SK-N-SH (cell line): ENCODE measurements at regions not wholly inside any gene's neighbourhood (a gene's known extent, or its start where the extent isn't known, plus 50 kb on each side); places are given as distances from the start of the nearest gene placed in this dataset.

Source experiments
- CTCF ChIA-PET: fragments of 300-600, 350-600 bp; formaldehyde crosslinking; extraction: SDS; loops from one replicate; lab custom pipeline; 2021; lab: Yijun Ruan, JAX
- POLR2A ChIA-PET: fragments of 350-600 bp; sonication (Branson Sonifier 250); formaldehyde crosslinking; extraction: SDS; loops from one replicate; lab custom pipeline; 2020; ENCODE audit warnings: antibody characterized with exemption, inconsistent platforms; lab: Yijun Ruan, JAX
- DNase-seq: peaks from one replicate; pipeline ENCODE4 v3.0.0; 2012
- H2AFZ ChIP-seq: fragments of 200-600 bp; sonication (generic); 2 replicates; pipeline ENCODE4 v1.8.1; 2016; ENCODE audit warnings: antibody characterized with exemption, mild to moderate bottlenecking, low read depth
- H3F3A ChIP-seq: fragments of 200-600 bp; sonication (generic); replicated peaks from 2 replicates; pipeline ENCODE3; 2016; ENCODE audit warnings: antibody characterized with exemption, mild to moderate bottlenecking; ENCODE audit not compliant: insufficient read depth
- H3K27ac ChIP-seq, 2 experiments: fragments of 200-500 bp in 1 of 2; fragments of 200-600 bp in 1 of 2; sonication (Bioruptor generic) in 1 of 2; sonication (generic), shearing (Covaris generic) in 1 of 2; 2 replicates each; pipeline versions ENCODE4 v1.5.1 to v1.6.1; 2014 to 2016; ENCODE audit warnings: low read depth in 2 of 2, inconsistent platforms in 1 of 2, low read length in 1 of 2, mild to moderate bottlenecking in 1 of 2, mixed read lengths in 1 of 2
- H3K27me3 ChIP-seq: fragments of 200-600 bp; sonication (generic), shearing (Covaris generic); 2 replicates; pipeline ENCODE4 v1.6.1; 2016; ENCODE audit warnings: mixed run types; ENCODE audit not compliant: insufficient read depth
- H3K36me3 ChIP-seq, 2 experiments: fragments of 200-500 bp in 1 of 2; fragments of 200-600 bp in 1 of 2; sonication (Bioruptor generic) in 1 of 2; sonication (generic) in 1 of 2; replicated peaks in 1 of 2; 2 replicates each; pipeline versions ENCODE3 to v1.5.1; 2014 to 2016; ENCODE audit warnings: low read length in 1 of 2, mild to moderate bottlenecking in 1 of 2; ENCODE audit not compliant: insufficient read depth in 2 of 2, control insufficient read depth in 1 of 2
- H3K4me1 ChIP-seq, 2 experiments: fragments of 200-500 bp in 1 of 2; fragments of 200-600 bp in 1 of 2; sonication (Bioruptor generic) in 1 of 2; sonication (generic), shearing (Covaris generic) in 1 of 2; 2 replicates each; pipeline versions ENCODE4 v1.5.1 to v1.6.1; 2014 to 2016; ENCODE audit warnings: low read depth in 1 of 2, low read length in 1 of 2, mixed run types in 1 of 2; ENCODE audit not compliant: insufficient read depth in 2 of 2, control insufficient read depth in 1 of 2
- H3K4me2 ChIP-seq: fragments of 200-600 bp; sonication (generic), shearing (Covaris generic); 2 replicates; pipeline ENCODE4 v1.6.1; 2017; ENCODE audit warnings: mixed run types
- H3K4me3 ChIP-seq, 2 experiments: fragments of 200-500 bp in 1 of 2; fragments of 200-600 bp in 1 of 2; sonication (Bioruptor generic) in 1 of 2; sonication (generic), shearing (Covaris generic) in 1 of 2; 2 replicates each; pipeline versions ENCODE4 v1.5.1 to v1.8.1; 2014 to 2016; ENCODE audit warnings: low read depth in 2 of 2, inconsistent platforms in 1 of 2, low read length in 1 of 2, mild to moderate bottlenecking in 1 of 2, mixed read lengths in 1 of 2, moderate library complexity in 1 of 2
- H3K79me2 ChIP-seq: fragments of 200-600 bp; sonication (generic); 2 replicates; pipeline ENCODE4 v1.8.1; 2017; ENCODE audit warnings: mild to moderate bottlenecking; ENCODE audit not compliant: insufficient read depth
- H3K9ac ChIP-seq: fragments of 200-600 bp; sonication (generic); 2 replicates; pipeline ENCODE4 v1.6.1; 2017; ENCODE audit warnings: mixed run types
- H3K9me2 ChIP-seq: fragments of 200-600 bp; sonication (generic); 2 replicates; pipeline ENCODE4 v1.6.1; 2017; ENCODE audit warnings: mixed run types
- H3K9me3 ChIP-seq: fragments of 200-600 bp; sonication (generic); 2 replicates; pipeline ENCODE4 v1.6.1; 2017; ENCODE audit warnings: mixed run types, mild to moderate bottlenecking, moderate library complexity
- H4K20me1 ChIP-seq: fragments of 200-600 bp; sonication (generic); 2 replicates; pipeline ENCODE4 v1.6.1; 2017; ENCODE audit warnings: mild to moderate bottlenecking, mixed run types; ENCODE audit not compliant: insufficient read depth
- ELF1 ChIP-seq: IDR thresholded peaks from 2 replicates; pipeline ENCODE4 v1.4.0; 2012
- EZH2phosphoT487 ChIP-seq: fragments of 200-600 bp; sonication (generic); IDR thresholded peaks from 2 replicates; pipeline ENCODE4 v1.6.1; 2017; ENCODE audit warnings: low read depth, mixed run types, mild to moderate bottlenecking, antibody characterized with exemption, moderate library complexity, borderline replicate concordance
- FOSL2 ChIP-seq: IDR thresholded peaks from 2 replicates; pipeline ENCODE4 v1.4.0; 2012; ENCODE audit warnings: low read depth, mild to moderate bottlenecking, moderate library complexity, borderline replicate concordance
- MXI1 ChIP-seq: IDR thresholded peaks from 2 replicates; pipeline ENCODE4 v1.6.1; 2012; ENCODE audit warnings: mild to moderate bottlenecking, low read depth, low read length, improper control_type of control experiment
- RAD21 ChIP-seq: IDR thresholded peaks from 2 replicates; pipeline ENCODE4 v1.6.1; 2012; ENCODE audit warnings: mild to moderate bottlenecking, low read length
- RXRA ChIP-seq: IDR thresholded peaks from 2 replicates; pipeline ENCODE4 v1.4.0; 2012; ENCODE audit warnings: low read depth, mild to moderate bottlenecking, borderline replicate concordance
- SIN3A ChIP-seq: IDR thresholded peaks from 2 replicates; pipeline ENCODE4 v1.6.1; 2012; ENCODE audit warnings: low read depth, mild to moderate bottlenecking, low read length, moderate library complexity, borderline replicate concordance
- TEAD4 ChIP-seq: IDR thresholded peaks from 2 replicates; pipeline ENCODE4 v1.4.0; 2012; ENCODE audit warnings: mild to moderate bottlenecking, borderline replicate concordance; ENCODE audit not compliant: insufficient read depth
- YY1 ChIP-seq: IDR thresholded peaks from 2 replicates; pipeline ENCODE4 v1.4.0; 2012; ENCODE audit warnings: low read depth, mild to moderate bottlenecking
- WGBS: methylation state at CpG from one replicate; pipeline ENCODE4 v1.1.6; 2017; ENCODE audit warnings: low lambda C conversion rate; 5-methylcytosine and 5-hydroxymethylcytosine counted together
- TF ChIP-seq, protein P1 (sequence below): fragments of 150-350 bp; IDR thresholded peaks from 2 replicates; pipeline ENCODE4 v1.6.1; 2016; ENCODE audit warnings: mild to moderate bottlenecking, low read depth, low read length
- TF ChIP-seq, protein P2 (sequence below): IDR thresholded peaks from 2 replicates; pipeline ENCODE4 v1.4.0; 2012; ENCODE audit warnings: low read depth, borderline replicate concordance

- 55% methylated on average over 2 of the region's 2 CpGs for WGBS
- no peak overlapping the region for H3K4me2 ChIP-seq
- H2AFZ ChIP-seq = no peak overlapping the region
- H3F3A ChIP-seq = no peaks in the 10 kb centered on the region
- no peaks in the 10 kb centered on the region for H4K20me1 ChIP-seq
- H3K4me3 ChIP-seq = no peak overlapping the region
- H3K36me3 ChIP-seq = no peaks in the 10 kb centered on the region
- TF ChIP-seq RAD21 (no peak), EZH2phosphoT487 (no peak)
- TF ChIP-seq, protein P1, sequence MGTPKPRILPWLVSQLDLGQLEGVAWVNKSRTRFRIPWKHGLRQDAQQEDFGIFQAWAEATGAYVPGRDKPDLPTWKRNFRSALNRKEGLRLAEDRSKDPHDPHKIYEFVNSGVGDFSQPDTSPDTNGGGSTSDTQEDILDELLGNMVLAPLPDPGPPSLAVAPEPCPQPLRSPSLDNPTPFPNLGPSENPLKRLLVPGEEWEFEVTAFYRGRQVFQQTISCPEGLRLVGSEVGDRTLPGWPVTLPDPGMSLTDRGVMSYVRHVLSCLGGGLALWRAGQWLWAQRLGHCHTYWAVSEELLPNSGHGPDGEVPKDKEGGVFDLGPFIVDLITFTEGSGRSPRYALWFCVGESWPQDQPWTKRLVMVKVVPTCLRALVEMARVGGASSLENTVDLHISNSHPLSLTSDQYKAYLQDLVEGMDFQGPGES = no peak
- TF ChIP-seq, all 33 proteins: peak for 0
- H3K9me2 ChIP-seq = no peaks in the 10 kb centered on the region
- no peak overlapping the region for H3K9ac ChIP-seq
- no peaks in the 10 kb centered on the region for H3K27me3 ChIP-seq
- POLR2A ChIA-PET = interaction anchor here (0.7 kb wide), 1 partner anchor 112 kb away, joined by 3 read pairs; no protein-coding TSS in a partner anchor
- CTCF ChIA-PET = interaction anchor here (1.1 kb wide), 1 partner anchor 40 kb away, joined by 3 read pairs; no protein-coding TSS in a partner anchor
- no peaks in the 10 kb centered on the region for H3K9me3 ChIP-seq
- no peak overlapping the region for H3K27ac ChIP-seq
- H3K4me1 ChIP-seq = peaks cover 1 to 5% of the 10 kb centered on the region in 2 experiments; a peak in 3 of 4 replicates
- no peak for DNase-seq
- no peaks in the 10 kb centered on the region for H3K79me2 ChIP-seq
Observed at GRCh38 chr5:109994135-109994534, 304.4 kb downstream of the MAN2A1 start.

DNA sequence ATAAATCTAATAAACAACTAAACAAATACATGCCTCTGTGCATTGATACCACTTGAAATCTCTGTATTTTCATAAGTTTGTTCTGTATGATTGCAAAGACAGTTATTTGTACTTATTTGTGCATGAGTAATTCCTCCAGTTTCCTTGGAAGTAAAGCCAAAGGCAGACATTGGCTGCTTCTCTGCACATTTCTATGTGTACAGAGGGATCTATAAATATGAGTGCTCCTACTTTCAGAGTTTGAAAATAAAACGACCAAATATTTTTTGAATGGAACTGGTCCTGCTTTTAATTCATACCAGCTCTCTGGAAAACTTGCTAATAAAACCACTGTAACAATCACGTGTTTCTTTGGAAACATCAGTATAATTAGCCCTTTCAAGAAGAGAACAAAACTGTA is 306.5 kb downstream of the MAN2A1 start:
- ChIA-PET POLR2A (no interaction called here), CTCF (no interaction called here)
- H3K9me3 ChIP-seq = no peaks in the 10 kb centered on the region
- no peak overlapping the region for H3K9ac ChIP-seq
- no peaks in the 10 kb centered on the region for H3K36me3 ChIP-seq
- no peaks in the 10 kb centered on the region for H3K79me2 ChIP-seq
- no peaks in the 10 kb centered on the region for H4K20me1 ChIP-seq
- H3K4me2 ChIP-seq = no peak overlapping the region
- H3K4me3 ChIP-seq = no peak overlapping the region
- H3K27ac ChIP-seq = no peak overlapping the region
- no peaks in the 10 kb centered on the region for H3K9me2 ChIP-seq
- TF ChIP-seq, protein P2, sequence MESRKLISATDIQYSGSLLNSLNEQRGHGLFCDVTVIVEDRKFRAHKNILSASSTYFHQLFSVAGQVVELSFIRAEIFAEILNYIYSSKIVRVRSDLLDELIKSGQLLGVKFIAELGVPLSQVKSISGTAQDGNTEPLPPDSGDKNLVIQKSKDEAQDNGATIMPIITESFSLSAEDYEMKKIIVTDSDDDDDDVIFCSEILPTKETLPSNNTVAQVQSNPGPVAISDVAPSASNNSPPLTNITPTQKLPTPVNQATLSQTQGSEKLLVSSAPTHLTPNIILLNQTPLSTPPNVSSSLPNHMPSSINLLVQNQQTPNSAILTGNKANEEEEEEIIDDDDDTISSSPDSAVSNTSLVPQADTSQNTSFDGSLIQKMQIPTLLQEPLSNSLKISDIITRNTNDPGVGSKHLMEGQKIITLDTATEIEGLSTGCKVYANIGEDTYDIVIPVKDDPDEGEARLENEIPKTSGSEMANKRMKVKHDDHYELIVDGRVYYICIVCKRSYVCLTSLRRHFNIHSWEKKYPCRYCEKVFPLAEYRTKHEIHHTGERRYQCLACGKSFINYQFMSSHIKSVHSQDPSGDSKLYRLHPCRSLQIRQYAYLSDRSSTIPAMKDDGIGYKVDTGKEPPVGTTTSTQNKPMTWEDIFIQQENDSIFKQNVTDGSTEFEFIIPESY = no peak
- no peak for TF ChIP-seq RXRA
- no peak for TF ChIP-seq ELF1
- TF ChIP-seq YY1 = no peak
- DNase-seq = no peak
- no peaks in the 10 kb centered on the region for H3F3A ChIP-seq
- 45% methylated on average over 2 of the region's 2 CpGs for WGBS
- H3K27me3 ChIP-seq = no peaks in the 10 kb centered on the region
- H2AFZ ChIP-seq = no peak overlapping the region
- H3K4me1 ChIP-seq = peaks cover 9 to 10% of the 10 kb centered on the region in 2 experiments; a peak in 3 of 4 replicates

GRCh38 chr5:109997161-109997560 is 307.4 kb downstream of the MAN2A1 start:
- Histone ChIP-seq H3K4me2 (no peak overlapping the region), H3F3A (no peaks in the 10 kb centered on the region), H3K4me3 (no peak overlapping the region), H3K79me2 (no peaks in the 10 kb centered on the region), H2AFZ (no peak overlapping the region), H3K27ac (no peak overlapping the region), H3K9ac (no peak overlapping the region), H3K27me3 (no peaks in the 10 kb centered on the region), H3K4me1 (peaks cover 9 to 10% of the 10 kb centered on the region in 2 experiments; a peak in 3 of 4 replicates), H3K9me3 (no peaks in the 10 kb centered on the region), H3K36me3 (no peaks in the 10 kb centered on the region), H4K20me1 (no peaks in the 10 kb centered on the region), H3K9me2 (no peaks in the 10 kb centered on the region)
- POLR2A ChIA-PET = no interaction called here
- CTCF ChIA-PET = no interaction called here
- TF ChIP-seq SIN3A (no peak), MXI1 (no peak), FOSL2 (no peak), TEAD4 (no peak), RAD21 (no peak)
- TF ChIP-seq, protein P2 = no peak
- WGBS = 72% methylated on average over 3 of the region's 3 CpGs
- DNase-seq = no peak
